Hematopoietic multipotent progenitor cell treated with erythropoietin and hydrocortisone succinate and interleukin-3 and kit ligand, for 6 days (in vitro differentiated cells): ENCODE measurements at regions not wholly inside any gene's neighbourhood (a gene's known extent, or its start where the extent isn't known, plus 50 kb on each side); places are given as distances from the start of the nearest gene placed in this dataset.

ENCODE experiments used
- DNase-seq: peaks from one replicate; pipeline ENCODE4 v3.0.0-alpha.2; 2015

DNA sequence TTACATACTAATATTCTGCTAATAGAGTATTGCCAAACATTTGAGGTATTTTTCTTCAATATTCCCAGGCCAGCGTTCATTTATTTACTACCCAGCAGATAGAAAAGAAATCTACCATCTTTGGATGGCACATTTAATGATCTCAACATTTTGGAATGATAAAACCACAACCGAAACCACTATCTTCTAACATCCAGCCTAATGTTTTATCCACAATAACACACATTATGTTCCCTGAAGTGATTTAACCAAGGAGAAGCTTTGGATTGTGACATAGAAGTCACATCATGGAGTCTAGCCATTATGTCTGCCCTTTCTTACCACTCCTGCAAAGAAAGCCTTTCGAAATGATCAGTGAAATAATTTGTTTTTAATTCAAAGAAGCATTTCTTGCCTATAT, 497.1 kb upstream of the PLXNA2 start:
- DNase-seq = no peak

DNA sequence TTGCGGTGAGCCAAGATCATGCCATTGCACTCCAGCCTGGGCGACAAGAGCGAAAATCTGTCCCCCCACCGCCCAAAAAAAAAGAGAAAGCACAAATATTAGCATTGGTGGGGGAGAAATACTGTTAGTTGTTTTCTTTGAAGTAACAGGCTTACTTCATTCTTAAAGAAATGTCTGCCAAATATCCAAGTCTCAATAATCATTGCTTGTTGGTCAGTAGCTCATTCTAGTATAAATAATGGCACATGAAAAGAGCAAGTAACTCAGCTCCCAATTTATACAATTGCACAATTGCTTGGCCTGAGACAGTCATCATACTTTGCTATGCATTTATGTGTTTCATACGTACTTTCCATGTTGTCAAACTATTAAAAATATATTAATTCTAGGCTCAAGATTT, 499.2 kb upstream of the PLXNA2 start:
- DNase-seq = no peak

DNA sequence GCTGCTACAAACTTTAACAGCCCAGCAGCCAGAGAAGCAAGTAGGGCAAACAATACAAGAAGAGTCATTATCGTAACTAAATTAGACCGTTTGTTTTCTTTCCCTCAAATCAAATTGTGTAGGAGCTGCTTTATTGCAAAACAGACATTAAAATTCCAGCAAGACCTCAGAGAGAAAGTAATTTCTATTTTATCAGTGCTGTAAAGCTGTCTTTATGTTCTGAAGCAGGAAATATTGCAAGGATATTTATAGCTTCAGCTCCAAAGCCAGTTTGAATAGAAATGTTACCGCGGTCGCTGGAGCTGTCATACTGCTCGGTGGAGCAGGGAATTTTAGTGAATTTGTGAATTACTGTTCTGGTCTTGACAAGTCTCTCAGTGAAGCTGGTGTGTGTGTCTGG, 503.8 kb upstream of the PLXNA2 start:
- DNase-seq = no peak

DNA sequence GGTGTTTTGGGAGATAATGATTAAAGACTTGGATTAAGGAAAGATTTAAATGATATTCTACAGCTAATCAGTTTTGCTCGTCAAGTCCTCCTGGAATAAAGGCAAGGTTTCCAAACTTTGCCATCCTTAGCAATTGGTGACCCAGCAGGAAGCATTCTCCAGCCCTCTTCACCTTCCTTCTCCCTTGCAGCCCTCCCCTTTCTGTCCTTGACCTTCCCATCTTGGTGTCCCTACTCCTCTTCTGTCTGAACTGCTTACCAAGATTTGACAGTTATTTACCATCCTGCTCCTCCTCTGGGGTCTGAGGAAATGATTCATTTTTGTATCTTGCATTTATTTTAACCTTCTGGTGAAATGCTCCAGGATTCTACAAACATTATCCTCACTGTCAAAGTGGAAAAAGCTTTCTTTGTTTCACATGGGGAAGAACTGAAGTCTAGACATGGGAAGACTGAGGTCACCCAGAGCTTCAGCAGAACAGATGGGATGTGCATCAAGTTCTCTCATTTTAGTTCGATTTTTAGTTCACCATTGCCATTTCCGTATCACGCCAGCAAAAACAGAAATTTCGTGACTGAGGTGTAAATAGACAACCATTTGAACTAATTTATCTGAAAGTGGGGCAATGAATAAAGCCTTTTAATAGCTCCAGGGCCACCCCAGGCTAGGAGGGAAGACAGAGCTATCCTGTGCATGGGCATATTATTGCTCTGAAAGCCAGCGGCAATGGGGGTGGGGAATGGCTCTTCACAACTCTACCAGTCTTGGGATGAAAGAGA, 504.4 kb upstream of the PLXNA2 start:
- no peak for DNase-seq

DNA sequence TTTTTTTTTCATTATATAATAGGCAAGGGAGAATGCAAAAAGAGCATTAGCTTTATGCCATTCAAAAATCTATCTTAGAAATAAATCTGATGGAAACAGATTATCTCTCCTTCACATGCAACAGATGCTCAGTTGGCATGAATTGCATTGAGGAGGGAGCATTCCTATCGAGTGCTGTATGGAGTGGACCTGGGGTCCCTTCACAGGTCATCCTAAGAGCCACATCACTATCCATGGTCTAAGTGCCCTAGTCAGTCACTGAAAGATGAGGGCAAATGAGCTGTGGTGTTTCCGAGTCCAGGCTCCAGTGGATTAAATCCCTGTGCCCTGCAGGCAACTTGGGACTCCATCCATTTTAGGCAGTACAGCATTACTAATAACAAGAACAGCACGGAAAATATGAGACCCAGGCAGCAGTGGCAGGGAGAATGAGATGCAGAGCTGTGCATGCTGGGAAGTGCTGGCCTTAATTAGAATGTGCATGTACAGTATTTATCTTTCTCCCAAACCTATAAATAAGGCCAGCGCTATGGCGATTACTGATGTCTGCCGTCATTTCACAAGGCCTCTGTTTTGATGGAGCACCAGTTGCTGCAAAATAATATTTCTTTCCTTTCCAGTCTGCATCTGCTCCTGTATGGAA, 512.3 kb upstream of the PLXNA2 start:
- DNase-seq = no peak

DNA sequence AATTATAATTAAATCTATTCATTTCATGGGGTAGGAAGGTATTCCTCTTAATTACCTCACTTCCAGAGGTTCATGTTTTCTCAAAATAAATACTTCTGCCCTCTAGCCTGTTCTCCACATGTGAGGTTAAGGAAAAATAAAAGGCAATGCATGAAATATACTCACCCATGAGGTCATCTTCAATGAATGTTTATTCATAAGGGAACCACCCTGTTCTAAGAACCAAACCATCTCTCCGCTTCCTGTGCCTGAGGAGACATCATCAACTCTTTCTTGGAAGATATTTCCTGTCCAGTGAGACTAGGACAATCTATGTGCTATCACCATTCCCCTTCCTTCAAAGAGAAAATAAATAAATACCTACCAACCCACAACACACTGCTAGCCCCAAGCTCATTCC, 513.7 kb upstream of the PLXNA2 start:
- no peak for DNase-seq

DNA sequence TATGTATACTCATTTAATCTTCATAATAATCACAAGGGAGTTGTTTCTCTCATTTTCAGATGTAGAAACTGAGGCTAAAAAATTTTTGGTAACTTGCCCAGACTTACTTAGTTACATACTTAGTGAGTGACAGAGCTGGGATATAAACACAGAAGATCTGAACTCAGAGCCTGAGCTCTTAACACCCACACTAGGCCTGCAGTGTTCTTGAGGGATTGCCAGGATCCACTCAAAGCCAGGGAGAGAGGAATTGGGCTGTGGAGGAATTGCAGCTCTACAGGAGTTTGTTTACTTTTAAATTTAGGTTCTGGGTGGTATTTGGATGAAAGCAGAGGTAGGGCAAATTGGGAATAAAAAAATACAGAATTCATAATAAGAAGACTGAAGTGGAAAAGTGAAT, 515.1 kb upstream of the PLXNA2 start:
- no peak for DNase-seq

DNA sequence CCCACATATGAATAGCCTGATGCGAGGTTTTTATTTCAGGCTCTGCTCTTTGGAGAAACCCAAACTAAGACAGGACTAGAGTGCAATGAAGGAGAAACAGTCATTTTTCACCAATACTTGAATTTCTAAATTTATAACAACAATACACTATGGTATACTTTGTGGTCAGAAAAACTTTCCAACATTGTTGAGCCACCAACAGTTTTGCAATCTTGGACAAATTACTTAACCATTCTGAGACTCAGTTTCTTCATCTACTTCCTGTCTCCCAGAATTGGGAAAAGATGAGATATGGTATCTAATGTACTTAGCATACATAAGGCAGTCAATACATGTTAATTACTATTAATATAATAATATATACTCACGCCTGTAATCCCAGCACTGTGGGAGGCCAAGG, 519.8 kb upstream of the PLXNA2 start:
- DNase-seq = no peak

DNA sequence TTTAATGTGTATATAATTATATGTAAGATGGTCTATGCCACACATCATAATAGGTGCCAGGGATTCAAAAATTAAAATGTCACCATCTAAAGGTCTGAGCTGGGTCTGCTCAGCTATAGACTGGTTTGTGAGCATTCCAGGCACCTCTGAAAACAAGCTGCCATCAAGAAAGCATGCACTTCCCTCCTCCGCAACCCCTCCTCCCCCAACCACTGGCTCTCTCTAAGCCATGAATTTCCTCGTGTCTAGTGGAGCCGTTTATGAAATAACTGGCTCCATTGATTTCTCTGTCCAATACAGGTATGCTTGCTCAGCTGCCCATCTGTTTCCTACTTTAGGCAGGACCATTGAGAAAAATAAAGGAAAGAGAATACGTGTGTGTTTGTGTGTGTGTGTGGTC, 522.6 kb upstream of the PLXNA2 start:
- DNase-seq = no peak

DNA sequence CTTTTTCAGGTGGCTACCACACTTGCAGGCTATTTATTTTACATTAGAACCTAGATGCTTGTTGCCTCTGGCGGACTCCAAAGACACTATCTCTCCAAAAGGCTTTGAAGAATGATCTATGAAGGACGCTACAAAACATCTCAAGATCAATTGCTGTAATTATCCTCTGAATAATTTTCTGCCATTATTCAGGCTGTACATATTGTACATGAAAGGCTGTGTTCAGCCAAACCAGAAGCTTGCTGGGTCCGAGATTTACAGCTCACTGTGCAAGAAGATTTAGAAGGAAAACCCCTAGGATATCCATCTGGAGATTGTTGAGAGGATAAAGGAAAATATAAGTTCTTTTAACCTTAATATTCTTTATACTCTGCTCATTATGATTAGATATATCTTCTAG, 523.6 kb upstream of the PLXNA2 start:
- DNase-seq = no peak

DNA sequence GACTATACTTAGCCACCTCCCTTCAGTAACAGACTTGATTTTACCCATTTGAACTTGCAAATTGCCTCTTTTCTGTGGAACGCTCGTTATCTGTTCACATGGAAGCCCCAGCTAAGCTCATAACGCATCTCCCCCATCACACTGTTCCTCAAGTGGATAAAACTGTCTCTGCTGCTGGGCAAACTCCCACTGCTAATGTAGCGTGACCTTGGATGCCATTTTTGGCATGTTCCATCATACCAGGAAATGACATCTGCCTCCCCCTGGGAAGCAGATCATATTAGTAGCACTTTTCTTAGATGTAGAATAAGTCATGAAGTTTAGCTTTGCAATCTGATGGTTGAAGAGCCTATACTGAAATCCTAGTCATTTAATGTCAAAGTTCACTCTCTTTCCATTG, 528.7 kb upstream of the PLXNA2 start:
- DNase-seq = no peak

DNA sequence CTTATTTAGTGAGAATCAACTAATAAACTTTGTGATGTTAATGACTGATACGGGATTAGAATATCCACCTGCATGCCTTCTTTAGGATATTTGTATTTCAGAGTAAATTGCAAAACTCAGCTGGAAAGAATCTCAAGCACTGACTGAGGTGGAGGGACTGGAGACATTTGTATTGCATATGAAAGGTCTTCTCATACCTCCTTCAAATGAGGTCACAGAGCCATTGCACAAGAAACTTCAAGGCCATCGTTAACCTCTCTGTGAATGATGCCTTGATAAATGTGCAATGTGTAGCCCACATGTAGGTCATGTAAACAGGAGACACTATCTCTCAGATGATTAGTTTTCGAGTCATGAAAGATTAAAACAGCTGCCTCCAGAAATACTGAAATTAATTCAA, 531.7 kb upstream of the PLXNA2 start:
- no peak for DNase-seq

DNA sequence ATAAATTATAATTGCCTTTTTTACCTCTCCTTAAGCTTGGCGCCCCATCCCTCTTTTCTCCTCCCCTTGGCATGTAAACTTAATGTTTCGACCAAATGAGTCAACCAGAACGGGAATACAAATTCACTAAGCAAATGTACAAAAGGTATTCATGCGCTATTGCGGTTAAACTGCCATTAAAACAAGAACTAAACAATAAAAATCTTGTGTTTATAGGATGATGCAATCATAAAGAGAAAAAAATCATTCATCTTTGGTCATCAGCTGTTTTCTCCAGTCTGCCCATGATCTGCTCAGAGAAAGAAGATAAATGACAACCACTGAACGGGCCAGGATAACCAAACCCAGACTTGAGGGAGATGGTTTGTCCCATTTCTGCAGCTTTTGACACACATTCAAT, 534.2 kb upstream of the PLXNA2 start:
- DNase-seq = no peak

DNA sequence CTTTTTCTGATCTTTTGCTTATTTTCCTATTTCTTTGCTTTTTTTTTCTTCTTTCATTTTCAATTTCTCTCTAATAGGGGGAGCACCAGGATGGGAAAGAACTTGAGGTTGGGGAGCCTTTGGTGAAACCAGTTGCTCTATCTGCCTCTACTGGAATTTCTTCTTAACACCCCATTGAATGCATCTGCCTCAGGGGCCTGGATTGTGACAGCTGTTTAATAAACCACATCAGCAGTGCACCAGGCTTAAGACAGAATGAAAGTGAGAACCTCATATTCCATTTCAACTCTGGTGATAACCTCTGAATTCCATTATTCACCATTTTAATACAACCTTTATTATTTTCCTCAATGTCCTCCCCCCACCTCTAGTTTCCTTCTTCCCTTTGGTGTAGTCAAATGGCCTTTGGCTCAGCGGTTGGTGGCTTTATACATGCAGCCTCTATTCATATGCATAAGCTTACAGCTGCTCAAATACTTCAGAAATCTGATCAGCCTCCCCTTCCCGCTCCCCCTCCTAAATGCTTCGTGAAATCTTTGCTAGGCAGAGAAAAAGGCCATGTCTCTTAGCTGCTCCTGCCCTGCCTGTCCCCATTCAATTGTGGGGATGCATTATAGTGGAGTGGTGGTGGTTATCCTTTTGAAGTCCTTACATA, 537.3 kb upstream of the PLXNA2 start:
- no peak for DNase-seq

DNA sequence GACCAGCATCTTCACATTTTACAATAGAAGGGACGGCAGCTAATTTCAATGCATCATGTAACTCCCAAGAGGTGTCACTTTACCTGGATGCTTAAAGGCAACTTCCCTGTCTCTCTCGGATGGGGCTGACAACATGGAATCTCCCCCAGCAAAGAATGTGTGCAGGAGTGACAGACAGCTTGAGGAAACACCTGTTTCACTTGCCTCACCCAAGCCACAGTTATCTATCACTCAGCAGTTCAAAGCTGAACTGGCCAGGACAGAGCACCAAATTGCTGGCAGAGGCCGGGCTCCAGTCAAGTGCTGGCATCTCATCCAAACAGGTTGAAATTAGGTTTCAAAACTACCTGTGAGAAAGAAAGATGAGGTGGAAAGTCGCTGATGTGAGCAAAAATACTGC, 538.0 kb upstream of the PLXNA2 start:
- no peak for DNase-seq

DNA sequence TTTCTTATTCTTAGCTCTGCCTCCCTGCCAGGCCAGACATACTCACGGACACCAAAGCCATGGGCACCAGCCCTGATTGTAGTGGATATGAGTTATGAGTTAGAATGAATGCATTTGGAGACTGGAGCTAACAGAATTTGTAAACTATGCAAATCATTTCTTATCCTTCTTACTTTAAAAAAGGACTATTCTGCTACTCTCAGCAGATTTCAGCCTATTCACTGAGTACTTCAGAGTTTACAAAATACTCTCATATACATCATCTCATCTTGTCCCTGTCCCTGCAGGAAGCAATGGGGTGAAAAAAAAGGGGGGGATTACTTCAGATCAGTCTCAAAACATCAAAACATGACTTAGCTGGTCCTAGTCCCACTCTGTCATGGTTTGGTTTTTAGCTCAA, 541.4 kb upstream of the PLXNA2 start:
- no peak for DNase-seq

DNA sequence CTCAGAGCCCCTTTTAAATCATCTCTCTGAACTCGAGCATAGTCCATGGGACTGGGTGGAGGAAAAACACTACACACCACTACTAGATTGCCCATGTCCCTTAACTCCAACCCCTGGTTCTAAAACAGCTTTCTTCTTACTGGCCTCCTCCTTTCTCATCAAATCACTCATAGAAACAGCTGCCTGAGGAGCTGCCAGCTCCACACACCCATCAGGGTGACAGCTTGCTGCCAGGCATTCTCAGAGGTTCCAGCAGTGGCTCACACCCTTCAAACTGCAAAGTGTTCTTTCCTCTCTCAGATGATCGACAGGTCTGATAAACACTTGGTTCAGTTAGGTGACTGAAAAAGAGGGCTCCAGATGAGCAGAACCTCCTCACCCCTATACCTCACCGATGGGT, 543.0 kb upstream of the PLXNA2 start:
- no peak for DNase-seq

DNA sequence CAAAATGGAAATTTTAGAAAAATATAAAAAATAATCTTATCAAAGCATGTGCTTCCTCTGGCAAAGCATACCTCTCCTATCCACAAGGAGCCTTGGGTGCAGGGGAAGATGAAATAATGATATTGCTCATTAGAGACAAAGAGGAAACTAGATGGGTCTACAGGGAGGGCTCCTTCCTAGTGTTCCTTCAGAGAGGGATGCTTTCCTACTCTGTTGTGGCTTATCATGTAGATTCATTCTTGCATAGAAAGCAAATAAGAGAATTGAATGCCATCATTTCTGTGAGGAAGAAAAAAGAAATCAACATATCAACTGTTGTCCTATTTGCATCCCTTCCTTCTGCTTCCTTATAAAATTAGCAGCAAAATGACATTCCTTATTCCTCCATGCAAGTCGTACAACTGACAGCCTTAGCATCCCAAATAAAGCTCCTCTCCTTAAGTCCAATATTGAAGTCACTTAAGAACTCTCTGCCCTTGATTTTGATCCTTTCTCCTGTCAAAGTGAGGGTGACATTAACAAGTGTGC, 543.9 kb upstream of the PLXNA2 start:
- DNase-seq = no peak

DNA sequence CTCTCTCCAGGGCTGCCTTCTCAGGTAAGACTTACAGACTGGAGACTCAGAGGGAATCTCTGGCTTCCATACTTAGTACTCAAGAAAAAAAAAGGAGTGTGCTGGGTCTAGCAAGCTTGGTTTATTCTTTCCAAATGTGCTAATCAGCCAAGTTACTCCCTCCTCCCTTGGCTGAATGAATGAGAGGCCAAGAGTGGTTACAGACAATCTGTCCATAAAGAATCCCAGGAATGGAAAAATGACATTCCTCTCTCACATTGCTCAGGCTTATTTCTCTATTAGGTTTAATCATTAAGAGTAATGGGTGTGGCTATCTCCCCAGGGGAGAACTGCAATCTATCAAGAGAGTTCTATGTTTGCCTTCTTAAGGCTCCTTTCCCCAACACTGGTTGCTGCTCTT, 547.3 kb upstream of the PLXNA2 start:
- no peak for DNase-seq

DNA sequence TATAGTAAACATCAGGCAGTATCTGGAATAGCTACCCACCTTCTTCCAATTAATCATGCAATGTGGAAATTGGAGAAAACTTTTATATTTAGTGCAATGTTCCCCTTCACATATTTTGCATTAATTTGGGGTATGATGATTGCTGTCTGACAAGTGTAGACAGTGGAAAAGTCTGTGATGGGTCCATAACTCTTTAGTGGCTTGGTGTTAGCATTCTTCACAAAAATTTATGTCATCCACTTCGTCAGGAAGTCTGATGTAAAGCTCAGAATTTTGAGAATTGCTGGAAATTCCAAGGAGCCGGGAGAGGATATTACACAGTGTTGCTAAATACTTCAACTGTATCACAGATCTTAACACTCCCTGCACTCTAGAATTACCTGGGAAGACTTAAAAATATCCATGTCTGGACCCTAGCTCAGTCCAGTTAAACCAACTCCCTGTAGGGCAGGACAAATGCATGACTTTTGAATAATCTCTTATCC, 549.7 kb upstream of the PLXNA2 start:
- DNase-seq = no peak

DNA sequence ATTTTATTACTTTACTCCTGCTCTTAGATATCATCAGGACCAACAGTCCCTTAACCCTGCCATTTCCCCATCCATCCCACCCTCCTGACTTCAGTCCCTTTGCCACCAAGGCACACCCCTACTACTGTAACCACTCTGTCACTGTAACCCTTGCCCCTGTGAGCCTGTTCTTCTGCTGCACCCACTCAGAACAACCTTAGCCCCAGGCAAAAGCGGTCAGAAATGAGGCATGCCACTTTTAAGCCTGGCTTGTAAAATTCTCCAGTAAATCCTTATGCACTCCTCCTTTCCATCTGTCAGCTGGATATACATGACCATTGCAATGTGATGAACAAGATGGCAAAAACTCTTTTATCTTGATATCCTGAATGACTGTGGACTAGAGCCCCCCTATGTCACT, 555.0 kb upstream of the PLXNA2 start:
- DNase-seq = no peak

DNA sequence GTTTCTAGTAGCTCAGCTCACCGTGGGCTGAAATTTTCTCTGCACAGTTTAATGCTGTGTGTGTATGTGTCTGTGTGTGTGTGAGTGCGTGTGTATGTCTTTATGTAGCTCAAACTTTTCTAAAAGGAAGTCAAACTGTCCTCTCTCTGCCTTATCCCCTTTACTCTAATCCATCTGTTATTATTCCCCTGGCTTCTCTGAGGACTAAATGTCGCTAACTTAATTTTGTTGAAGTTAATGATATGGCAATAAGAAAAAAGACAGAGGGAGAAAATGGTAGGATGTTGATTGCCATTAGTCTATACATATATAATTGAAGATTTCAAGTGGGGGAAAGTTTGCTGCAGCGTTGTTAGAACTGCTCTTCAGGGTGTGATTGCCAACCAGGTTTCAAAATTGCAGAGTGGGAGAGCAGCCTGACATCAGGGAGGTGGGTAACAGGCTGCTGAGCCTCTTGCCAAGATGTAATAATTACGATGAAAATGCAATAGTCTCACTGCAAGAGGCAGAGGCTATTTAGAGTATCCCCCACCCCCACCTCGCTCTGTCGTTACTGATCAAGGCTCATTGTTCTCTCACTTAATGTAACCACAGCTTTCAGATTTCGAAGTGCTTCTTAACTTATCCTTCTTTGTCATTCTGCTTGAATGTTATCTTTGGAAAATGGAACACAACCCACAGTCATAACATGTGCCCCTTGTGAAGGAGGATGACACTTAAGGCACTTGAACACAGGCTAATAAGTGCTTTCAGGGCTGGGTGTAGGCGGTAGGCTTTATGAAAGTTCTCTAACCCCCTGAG, 559.0 kb upstream of the PLXNA2 start:
- DNase-seq = no peak

DNA sequence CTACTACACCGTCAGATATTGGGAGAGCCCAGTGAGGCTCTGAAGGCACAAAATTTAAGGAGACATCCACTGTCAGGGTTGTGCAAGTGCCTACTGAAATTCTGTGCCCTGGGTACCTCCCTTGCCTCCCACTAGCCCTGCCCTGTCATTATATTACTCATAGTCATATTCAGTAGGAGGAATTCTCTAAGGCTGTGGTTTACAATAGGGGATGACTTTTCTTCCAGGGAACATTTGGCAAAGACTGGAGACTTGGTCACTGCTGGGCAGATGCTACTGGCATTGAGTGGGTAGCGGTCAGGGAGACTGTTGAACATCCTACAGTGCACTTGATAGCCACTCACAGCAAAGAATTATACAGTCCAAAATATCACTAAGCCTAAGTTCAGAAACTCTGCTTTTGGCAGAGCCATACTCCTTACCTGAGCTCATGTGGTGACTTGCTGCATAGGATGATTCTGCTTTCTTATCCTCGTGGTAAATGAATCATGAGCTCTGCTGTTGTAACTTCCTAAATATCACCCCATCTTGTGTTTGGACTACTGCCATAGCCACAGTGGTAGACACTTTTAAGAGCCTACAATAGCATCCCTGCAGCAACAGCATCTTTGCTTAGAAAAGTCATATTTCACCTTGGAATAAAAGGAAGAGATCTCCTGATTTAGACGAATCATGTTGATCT, 563.4 kb upstream of the PLXNA2 start:
- DNase-seq = peak; percentile 9
